Activated T-helper 2 cell treated with anti-CD3 and anti-CD28 coated beads, Interferon-gamma antibody, Interleukin-2, Interleukin-4, amounts not matched to agents 10 μg/mL and 5 μg/mL and 100 μg/mL, durations not matched to agents 14 hours and 24 hours and 36 hours (primary cell): ENCODE measurements at regions not wholly inside any gene's neighbourhood (a gene's known extent, or its start where the extent isn't known, plus 50 kb on each side); places are given as distances from the start of the nearest gene placed in this dataset.

ENCODE experiments used
- DNase-seq: peaks from one replicate; pipeline ENCODE4 v3.0.0; 2021; ENCODE audit warnings: low spot score
- H3K27ac Mint-ChIP-seq: one replicate; pipeline ENCODE4 v1.8.0; 2021; ENCODE audit warnings: mixed read lengths
- H3K27me3 Mint-ChIP-seq: one replicate; pipeline ENCODE4 v1.8.0; 2021; ENCODE audit warnings: low read depth, mixed read lengths
- H3K36me3 Mint-ChIP-seq: one replicate; pipeline ENCODE4 v1.8.0; 2021; ENCODE audit warnings: low read depth, mixed read lengths
- H3K4me1 Mint-ChIP-seq: one replicate; pipeline ENCODE4 v1.8.0; 2021; ENCODE audit warnings: low read depth, mixed read lengths
- H3K4me3 Mint-ChIP-seq: one replicate; pipeline ENCODE4 v1.8.0; 2021; ENCODE audit warnings: low read depth, mild to moderate bottlenecking, moderate library complexity, mixed read lengths
- H3K9me3 Mint-ChIP-seq: one replicate; pipeline ENCODE4 v1.8.0; 2021; ENCODE audit warnings: mixed read lengths
- intact Hi-C: fragments of 100-400 bp; cut with micrococcal nuclease; formaldehyde crosslinking; loops from one replicate; pipeline ENCODE4 v1.15.1; 2023

GRCh38 chr13:64471916-64472315, 2758.2 kb downstream of the PCDH9 start:
- Mint-ChIP-seq H3K27ac (no peak overlapping the region), H3K27me3 (no peaks in the 10 kb centered on the region), H3K4me3 (no peak overlapping the region), H3K9me3 (peaks cover 12% of the 10 kb centered on the region), H3K36me3 (no peaks in the 10 kb centered on the region), H3K4me1 (no peaks in the 10 kb centered on the region)
- DNase-seq, result no peak
- intact Hi-C loops, result no loop called here

- H3K27me3 Mint-ChIP-seq, result no peaks in the 10 kb centered on the region
Measured at GRCh38 chr13:64470751-64471150, 2759.4 kb downstream of the PCDH9 start.

GRCh38 chr13:64459778-64460177, 2770.4 kb downstream of the PCDH9 start:
- intact Hi-C loops, result no loop called here
- Mint-ChIP-seq H3K4me3 (no peak overlapping the region), H3K27ac (no peak overlapping the region), H3K27me3 (no peaks in the 10 kb centered on the region), H3K4me1 (no peaks in the 10 kb centered on the region), H3K36me3 (no peaks in the 10 kb centered on the region), H3K9me3 (peaks cover 20% of the 10 kb centered on the region)
- no peak for DNase-seq

More at GRCh38 chr13:64470751-64471150, 2759.4 kb downstream of the PCDH9 start:
- H3K4me3 Mint-ChIP-seq, result no peak overlapping the region
- intact Hi-C loops, result no loop called here
- no peaks in the 10 kb centered on the region for H3K36me3 Mint-ChIP-seq
- peaks cover 4% of the 10 kb centered on the region for H3K9me3 Mint-ChIP-seq
- no peak for DNase-seq
- H3K4me1 Mint-ChIP-seq, result no peaks in the 10 kb centered on the region
- H3K27ac Mint-ChIP-seq, result no peak overlapping the region

DNA sequence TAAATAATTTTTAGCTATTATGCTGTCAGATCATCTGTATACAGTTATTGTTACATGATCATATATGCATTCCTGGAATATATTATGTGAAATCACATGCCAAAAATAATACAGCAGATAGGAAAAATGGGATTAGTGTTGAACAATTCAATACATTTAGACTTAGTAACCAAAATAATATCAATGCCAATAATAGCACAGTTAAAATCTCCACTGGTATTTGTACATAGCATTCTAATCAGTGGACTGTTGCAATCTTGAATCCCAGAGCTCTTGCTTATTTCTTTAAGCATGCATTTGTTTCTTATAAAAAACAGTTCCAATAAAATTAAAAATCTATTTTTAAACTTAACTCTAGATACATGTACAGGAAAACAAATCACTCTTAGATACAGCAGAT, 2772.2 kb downstream of the PCDH9 start:
- peaks cover 20% of the 10 kb centered on the region for H3K9me3 Mint-ChIP-seq
- no peaks in the 10 kb centered on the region for H3K27me3 Mint-ChIP-seq
- no peaks in the 10 kb centered on the region for H3K4me1 Mint-ChIP-seq
- H3K4me3 Mint-ChIP-seq, result no peak overlapping the region
- no peaks in the 10 kb centered on the region for H3K36me3 Mint-ChIP-seq
- no peak overlapping the region for H3K27ac Mint-ChIP-seq
- DNase-seq, result no peak
- intact Hi-C loops, result no loop called here

GRCh38 chr13:64455124-64455523, 2775.0 kb downstream of the PCDH9 start:
- Mint-ChIP-seq H3K36me3 (no peaks in the 10 kb centered on the region), H3K27me3 (no peaks in the 10 kb centered on the region), H3K27ac (no peak overlapping the region), H3K4me1 (no peaks in the 10 kb centered on the region), H3K4me3 (no peak overlapping the region), H3K9me3 (peaks cover 10% of the 10 kb centered on the region)
- DNase-seq, result no peak
- intact Hi-C loops, result no loop called here

GRCh38 chr13:64453831-64454230, 2776.3 kb downstream of the PCDH9 start:
- Mint-ChIP-seq H3K36me3 (no peaks in the 10 kb centered on the region), H3K4me3 (no peak overlapping the region), H3K27ac (no peak overlapping the region), H3K4me1 (no peaks in the 10 kb centered on the region), H3K27me3 (no peaks in the 10 kb centered on the region), H3K9me3 (peaks cover under 1% of the 10 kb centered on the region)
- no peak for DNase-seq
- intact Hi-C loops, result no loop called here

DNA sequence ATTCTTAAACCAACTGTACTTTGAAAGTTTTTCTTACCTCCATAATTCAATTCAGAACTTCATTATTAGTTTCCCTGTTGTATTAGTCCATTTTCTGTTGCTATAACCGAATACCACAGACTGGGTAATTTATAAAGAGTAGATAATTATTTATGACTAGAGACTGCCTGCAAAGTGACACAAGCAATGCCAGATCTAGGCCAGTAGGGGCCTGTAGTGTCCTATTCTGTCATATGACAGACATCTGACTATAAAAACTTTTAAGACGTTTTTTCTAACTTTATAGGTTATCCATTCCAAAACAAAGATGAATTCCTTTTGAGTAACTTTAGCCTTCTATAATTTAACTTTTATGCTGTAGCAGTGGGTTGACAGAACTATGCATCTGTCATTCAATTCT, 2783.8 kb downstream of the PCDH9 start:
- intact Hi-C loops, result no loop called here
- Mint-ChIP-seq H3K36me3 (no peaks in the 10 kb centered on the region), H3K27me3 (no peaks in the 10 kb centered on the region), H3K9me3 (peaks cover 15% of the 10 kb centered on the region), H3K4me1 (no peaks in the 10 kb centered on the region), H3K4me3 (no peak overlapping the region), H3K27ac (no peak overlapping the region)
- no peak for DNase-seq

DNA sequence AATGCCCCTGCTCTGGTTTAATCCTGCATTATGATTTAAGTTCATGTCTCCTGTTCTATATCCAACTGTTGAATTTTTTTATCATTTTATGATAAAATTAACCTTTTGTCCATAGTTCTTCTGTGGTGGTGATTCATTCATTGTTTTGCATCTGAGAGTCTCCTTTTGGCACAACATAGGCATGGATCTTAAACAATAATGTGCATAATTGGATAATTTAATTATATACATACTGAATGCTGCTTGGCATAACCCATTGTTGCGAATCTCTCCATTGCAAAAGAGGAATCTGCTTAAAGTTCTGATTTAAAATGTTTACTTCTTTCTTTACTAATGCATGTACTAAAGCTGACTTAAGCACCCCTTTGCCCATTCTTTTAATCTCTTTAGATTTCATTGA, 2788.4 kb downstream of the PCDH9 start:
- Mint-ChIP-seq H3K27ac (no peak overlapping the region), H3K36me3 (no peaks in the 10 kb centered on the region), H3K4me3 (no peak overlapping the region), H3K9me3 (peaks cover 20% of the 10 kb centered on the region), H3K4me1 (no peaks in the 10 kb centered on the region), H3K27me3 (no peaks in the 10 kb centered on the region)
- intact Hi-C loops, result no loop called here
- DNase-seq, result no peak

DNA sequence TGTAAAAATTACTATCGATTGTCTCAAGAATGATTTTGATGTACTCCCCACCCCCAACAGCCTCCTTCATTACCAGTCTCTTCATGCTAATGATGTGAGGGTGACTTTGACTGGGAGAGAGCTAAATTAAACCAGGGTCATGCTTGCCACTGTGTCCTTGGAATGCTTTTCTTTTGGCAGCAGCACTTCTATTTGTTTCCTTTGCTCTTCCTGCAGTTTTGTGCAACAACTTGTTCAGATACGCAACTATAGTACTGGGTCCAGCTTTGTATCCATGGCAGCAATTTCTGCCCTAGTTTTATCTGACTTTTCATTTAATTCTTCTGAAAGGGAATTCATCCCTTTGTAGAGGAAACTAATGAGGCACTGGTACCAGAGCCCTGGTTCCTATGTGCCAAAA, 2792.1 kb downstream of the PCDH9 start:
- Mint-ChIP-seq H3K9me3 (peaks cover 28% of the 10 kb centered on the region), H3K4me1 (no peaks in the 10 kb centered on the region), H3K4me3 (no peak overlapping the region), H3K27me3 (no peaks in the 10 kb centered on the region), H3K27ac (no peak overlapping the region), H3K36me3 (no peaks in the 10 kb centered on the region)
- DNase-seq, result no peak
- intact Hi-C loops, result no loop called here

DNA sequence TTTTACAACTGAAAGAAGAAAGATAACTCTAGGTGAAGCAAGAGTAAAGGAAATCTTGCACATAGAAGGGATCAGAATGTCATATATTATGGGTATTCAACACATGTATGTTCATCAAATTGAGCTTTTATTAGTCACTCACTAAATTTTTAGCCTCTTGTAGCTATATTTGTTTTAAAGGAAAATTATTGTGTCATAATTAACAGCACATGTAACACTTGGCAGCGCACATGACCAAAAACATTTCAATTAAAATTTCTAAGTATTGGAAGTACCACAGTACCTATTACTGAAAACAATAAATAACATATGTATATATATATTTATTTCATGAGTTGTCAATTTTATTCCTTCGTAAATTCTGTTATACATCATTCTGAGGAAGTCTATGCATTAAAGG, 2800.4 kb downstream of the PCDH9 start:
- H3K27ac Mint-ChIP-seq, result no peak overlapping the region
- H3K27me3 Mint-ChIP-seq, result no peaks in the 10 kb centered on the region
- H3K9me3 Mint-ChIP-seq, result peaks cover 5% of the 10 kb centered on the region
- no peaks in the 10 kb centered on the region for H3K4me1 Mint-ChIP-seq
- intact Hi-C loops, result no loop called here
- H3K4me3 Mint-ChIP-seq, result no peak overlapping the region
- H3K36me3 Mint-ChIP-seq, result no peaks in the 10 kb centered on the region
- DNase-seq, result no peak

GRCh38 chr13:64428196-64428595, 2801.9 kb downstream of the PCDH9 start:
- intact Hi-C loops, result no loop called here
- Mint-ChIP-seq H3K27me3 (no peaks in the 10 kb centered on the region), H3K36me3 (no peaks in the 10 kb centered on the region)

GRCh38 chr13:64423467-64423866, 2806.7 kb downstream of the PCDH9 start:
- no peak overlapping the region for H3K27ac Mint-ChIP-seq
- H3K27me3 Mint-ChIP-seq, result no peaks in the 10 kb centered on the region
- no peak for DNase-seq
- H3K9me3 Mint-ChIP-seq, result peaks cover 5% of the 10 kb centered on the region
- H3K36me3 Mint-ChIP-seq, result no peaks in the 10 kb centered on the region
- intact Hi-C loops, result no loop called here
- no peak overlapping the region for H3K4me3 Mint-ChIP-seq
- no peaks in the 10 kb centered on the region for H3K4me1 Mint-ChIP-seq

More at GRCh38 chr13:64428196-64428595, 2801.9 kb downstream of the PCDH9 start:
- H3K4me3 Mint-ChIP-seq, result no peak overlapping the region
- H3K9me3 Mint-ChIP-seq, result peaks cover 2% of the 10 kb centered on the region
- no peaks in the 10 kb centered on the region for H3K4me1 Mint-ChIP-seq
- no peak overlapping the region for H3K27ac Mint-ChIP-seq
- DNase-seq, result no peak

DNA sequence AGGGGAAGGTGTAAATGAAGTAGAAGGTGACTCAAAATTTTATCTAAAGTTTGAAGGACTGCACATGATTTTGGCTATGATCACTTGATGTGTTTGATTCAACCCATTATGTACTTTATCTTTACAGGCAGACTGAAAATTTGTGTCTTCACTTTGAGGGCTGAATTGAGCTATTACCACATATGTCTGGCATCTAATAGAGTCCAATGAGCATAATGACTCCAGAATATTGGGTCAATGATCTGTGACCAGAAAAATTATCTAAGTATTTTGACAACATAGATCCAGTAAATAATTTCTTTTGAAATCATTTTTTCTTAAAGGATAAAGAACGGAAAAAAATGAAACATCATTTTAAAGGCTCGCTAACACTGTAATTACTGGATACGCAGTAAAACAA, 2810.0 kb downstream of the PCDH9 start:
- Mint-ChIP-seq H3K36me3 (no peaks in the 10 kb centered on the region), H3K4me1 (no peaks in the 10 kb centered on the region), H3K9me3 (peaks cover 8% of the 10 kb centered on the region), H3K4me3 (no peak overlapping the region), H3K27ac (no peak overlapping the region), H3K27me3 (no peaks in the 10 kb centered on the region)
- no peak for DNase-seq
- intact Hi-C loops, result no loop called here

- Mint-ChIP-seq H3K9me3 (peaks cover 20% of the 10 kb centered on the region), H3K36me3 (no peaks in the 10 kb centered on the region), H3K4me1 (no peaks in the 10 kb centered on the region), H3K4me3 (no peak overlapping the region), H3K27me3 (no peaks in the 10 kb centered on the region), H3K27ac (no peak overlapping the region)
- DNase-seq, result no peak
- intact Hi-C loops, result no loop called here
Measured at GRCh38 chr13:64417581-64417980, 2812.6 kb downstream of the PCDH9 start.
